HG02798 (cell line): ENCODE measurements at regions not wholly inside any gene's neighbourhood (a gene's known extent, or its start where the extent isn't known, plus 50 kb on each side); places are given as distances from the start of the nearest gene placed in this dataset.

Source experiments
- ATAC-seq: cut with Tn5 transposase; IDR thresholded peaks from one replicate; pipeline ENCODE4 v1.9.1; 2021; ENCODE audit warnings: mild to moderate bottlenecking; ENCODE audit not compliant: unreplicated experiment, poor library complexity

- ATAC-seq = no peak
Observed at GRCh38 chr3:86228101-86228500, 762.8 kb downstream of the VGLL3 start.

- no peak for ATAC-seq
Observed at GRCh38 chr3:86225461-86225860, 765.5 kb downstream of the VGLL3 start.

- no peak for ATAC-seq
Observed at GRCh38 chr3:86221601-86222000, 769.3 kb downstream of the VGLL3 start.

- ATAC-seq = no peak
Observed at GRCh38 chr3:86208772-86209171, 782.2 kb downstream of the VGLL3 start.

GRCh38 chr3:86182606-86183005 lies 808.3 kb downstream of the VGLL3 start:
- ATAC-seq = no peak

- no peak for ATAC-seq
Observed at GRCh38 chr3:86180696-86181095, 810.3 kb downstream of the VGLL3 start.

- ATAC-seq = no peak
Observed at GRCh38 chr3:86178095-86178494, 812.9 kb downstream of the VGLL3 start.

- ATAC-seq = no peak
Observed at GRCh38 chr3:86176445-86176784, 814.5 kb downstream of the VGLL3 start.

GRCh38 chr3:86175593-86176444 lies 815.1 kb downstream of the VGLL3 start:
- no peak for ATAC-seq

GRCh38 chr3:86175051-86175536 lies 815.9 kb downstream of the VGLL3 start:
- no peak for ATAC-seq

- ATAC-seq = no peak
Observed at GRCh38 chr3:86173401-86173800, 817.5 kb downstream of the VGLL3 start.

GRCh38 chr3:86168512-86168911 lies 822.4 kb downstream of the VGLL3 start:
- ATAC-seq = no peak

- ATAC-seq = no peak
Observed at GRCh38 chr3:86162521-86162920, 828.4 kb downstream of the VGLL3 start.

- no peak for ATAC-seq
Observed at GRCh38 chr3:86161493-86161892, 829.5 kb downstream of the VGLL3 start.

- no peak for ATAC-seq
Observed at GRCh38 chr3:86152620-86153019, 838.3 kb downstream of the VGLL3 start.

GRCh38 chr3:86149054-86149453 lies 841.9 kb downstream of the VGLL3 start:
- no peak for ATAC-seq

GRCh38 chr3:86147119-86147518 lies 843.8 kb downstream of the VGLL3 start:
- no peak for ATAC-seq

- no peak for ATAC-seq
Observed at GRCh38 chr3:86126552-86126951, 864.4 kb downstream of the VGLL3 start.
